Umbilical cord (tissue), 1 donor: ENCODE measurements at regions not wholly inside any gene's neighbourhood (a gene's known extent, or its start where the extent isn't known, plus 50 kb on each side); places are given as distances from the start of the nearest gene placed in this dataset.

Experiments used
- DNase-seq: peaks from one replicate; pipeline ENCODE4 v3.0.0-alpha.2; 2015; ENCODE audit warnings: low spot score

DNA sequence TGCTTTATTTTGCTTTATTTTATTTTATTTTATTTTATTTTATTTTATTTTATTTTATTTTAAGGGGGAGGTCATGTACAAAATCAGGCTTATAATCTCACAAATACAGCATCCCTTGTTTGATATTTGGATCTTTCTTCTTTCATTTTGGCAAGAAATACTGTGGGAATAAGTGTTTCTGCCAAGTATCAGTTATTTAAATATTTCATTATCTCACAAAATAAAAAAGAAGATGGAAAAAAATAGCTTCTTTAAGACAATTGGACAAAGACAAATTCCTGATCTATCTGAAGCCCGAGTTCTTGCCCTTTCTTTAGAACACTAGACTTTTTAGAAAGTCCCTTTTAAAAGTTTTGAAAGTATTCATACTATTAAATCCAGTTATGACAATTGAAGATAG, 560.5 kb upstream of the ZEB2 start:
- peak; percentile 15 for DNase-seq

DNA sequence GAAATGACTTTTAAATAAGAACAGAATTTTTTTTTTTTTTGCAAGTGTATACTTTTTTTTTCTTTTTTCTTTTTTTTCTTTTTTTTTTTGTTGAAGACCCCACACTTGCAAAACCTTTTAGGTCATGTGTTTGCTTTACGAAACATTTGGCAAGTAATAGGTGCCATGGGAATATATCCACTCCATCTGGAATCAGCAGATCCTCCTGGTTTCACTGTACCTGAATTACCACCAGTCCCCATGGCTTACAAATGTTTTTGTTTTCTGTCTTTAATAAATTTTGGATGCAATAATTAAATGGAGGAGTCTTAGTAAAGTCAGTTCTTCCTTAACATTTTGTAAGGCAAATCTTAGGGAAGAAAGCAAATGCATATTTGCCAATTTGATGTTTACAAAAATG, 559.7 kb upstream of the ZEB2 start:
- no peak for DNase-seq

DNA sequence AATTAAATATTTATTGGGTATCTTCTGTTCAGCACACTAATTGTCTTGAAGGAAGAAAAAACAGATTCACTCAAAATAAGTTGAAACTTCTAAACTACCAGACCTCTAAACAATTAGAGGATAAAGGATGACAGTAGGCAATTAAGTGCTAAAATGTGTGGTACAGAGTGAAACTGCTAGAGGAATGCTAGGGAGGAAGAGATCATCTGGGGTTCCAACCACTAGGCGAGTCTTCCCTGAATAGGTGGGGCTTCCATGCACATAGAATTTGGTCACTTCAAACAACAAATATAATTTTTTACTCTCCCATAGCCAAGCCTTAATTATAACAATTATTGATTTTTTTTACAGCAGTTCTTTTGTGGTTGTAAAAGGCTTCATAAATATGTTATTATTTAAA, 559.0 kb upstream of the ZEB2 start:
- no peak for DNase-seq

DNA sequence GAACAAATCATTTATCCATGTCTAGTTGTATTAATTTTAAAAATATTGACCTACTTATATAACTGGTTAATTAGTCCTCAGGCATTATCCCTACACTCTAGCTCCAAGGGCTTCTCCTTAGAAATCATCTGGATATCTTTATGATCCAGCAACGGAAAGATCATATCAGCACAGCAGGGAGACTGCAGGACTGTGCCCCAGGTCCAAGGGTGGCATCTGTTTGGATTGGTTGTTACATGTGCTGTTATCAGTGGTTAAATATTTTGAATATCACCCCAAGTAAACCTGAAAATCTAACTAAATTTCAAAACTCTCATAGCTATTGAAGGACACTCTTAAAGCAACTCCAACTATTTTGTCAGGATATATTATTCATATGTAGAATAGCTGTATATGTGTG, 556.2 kb upstream of the ZEB2 start:
- DNase-seq, result no peak

DNA sequence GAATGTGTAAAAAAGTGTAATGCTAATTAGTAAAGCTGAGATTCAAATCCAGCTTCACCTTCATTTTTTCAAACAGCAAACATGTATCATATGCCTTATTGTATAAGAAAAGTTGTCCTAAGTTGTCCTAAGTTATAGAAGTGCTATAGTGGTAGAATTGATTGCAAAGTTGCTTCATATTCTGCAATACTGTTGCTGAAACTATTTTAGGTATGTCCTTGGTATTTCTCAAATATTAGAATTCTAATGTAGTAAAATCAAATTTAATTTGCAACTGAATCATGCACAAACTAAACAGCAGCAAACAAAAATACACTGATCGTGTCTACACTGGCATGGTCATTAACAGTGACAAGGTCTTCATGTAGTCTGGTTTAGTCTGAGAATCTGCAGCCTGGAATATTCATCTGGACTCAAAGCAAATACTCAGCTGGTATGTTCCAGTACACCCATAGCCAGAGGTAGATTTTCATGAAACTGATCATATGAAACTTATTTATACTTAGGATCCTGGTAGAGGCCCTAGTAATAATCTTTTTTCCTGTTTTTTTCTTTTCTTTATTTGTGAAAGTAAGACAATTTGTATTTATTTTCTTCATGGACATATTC, 555.6 kb upstream of the ZEB2 start:
- DNase-seq, result no peak

DNA sequence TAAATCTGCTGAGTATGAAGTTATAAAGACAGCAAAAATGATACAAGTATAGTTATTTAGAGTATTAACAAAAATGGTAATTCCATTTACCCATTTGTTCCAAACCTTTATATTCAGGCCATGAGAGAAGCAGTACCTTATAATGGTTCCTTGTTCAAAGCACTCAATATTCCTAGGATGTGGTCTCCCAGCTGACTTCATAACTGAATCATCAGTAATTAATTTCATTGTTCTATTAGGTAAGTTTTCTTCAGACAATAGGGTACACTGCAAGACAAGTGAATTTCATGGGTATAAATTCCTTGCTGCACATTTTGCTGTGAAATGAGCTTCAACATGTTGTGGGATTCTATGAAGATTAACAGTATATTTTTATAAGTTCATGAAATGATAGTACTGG, 550.8 kb upstream of the ZEB2 start:
- DNase-seq, result no peak

DNA sequence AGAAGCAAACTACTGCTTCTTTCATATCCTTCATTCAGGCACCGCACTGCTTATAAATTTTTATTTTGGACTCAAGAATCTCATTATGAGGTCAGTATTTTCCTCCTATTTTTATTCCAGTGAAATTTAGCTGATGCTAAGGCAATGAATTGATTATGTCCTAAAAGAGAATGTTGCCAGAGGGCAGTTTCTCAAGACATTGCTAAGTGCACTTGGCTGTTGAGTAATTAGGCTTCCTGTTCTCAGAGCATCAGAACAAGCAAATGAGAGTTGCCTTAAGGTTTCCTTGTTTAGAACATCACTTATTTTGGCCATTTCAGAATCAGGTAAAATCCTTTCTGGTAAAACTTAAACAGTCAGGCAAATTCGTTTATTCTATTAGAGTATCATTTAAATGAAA, 548.6 kb upstream of the ZEB2 start:
- no peak for DNase-seq

DNA sequence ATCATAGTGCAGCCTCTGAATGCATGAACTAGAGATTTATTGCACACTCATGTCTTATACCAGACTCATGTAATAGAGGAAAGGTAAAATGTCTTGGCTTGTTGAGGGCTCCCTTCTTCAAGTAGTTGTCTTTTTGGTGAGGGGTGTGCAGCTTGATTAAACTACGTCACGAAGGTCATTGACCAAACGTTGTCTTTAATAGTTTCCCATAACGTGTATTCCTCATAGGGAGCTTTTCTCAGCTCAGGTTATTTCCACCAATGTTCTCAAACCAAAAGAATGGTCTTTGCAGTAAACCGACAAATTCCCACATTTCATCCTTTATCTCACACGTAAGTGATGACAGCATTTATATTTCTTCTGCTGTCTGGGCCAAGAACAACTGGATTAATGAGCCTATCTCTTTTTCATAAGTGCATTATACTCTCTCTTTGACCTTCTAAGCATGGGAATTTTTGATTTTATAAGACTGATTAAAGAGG, 547.7 kb upstream of the ZEB2 start:
- DNase-seq, result peak; percentile 46

DNA sequence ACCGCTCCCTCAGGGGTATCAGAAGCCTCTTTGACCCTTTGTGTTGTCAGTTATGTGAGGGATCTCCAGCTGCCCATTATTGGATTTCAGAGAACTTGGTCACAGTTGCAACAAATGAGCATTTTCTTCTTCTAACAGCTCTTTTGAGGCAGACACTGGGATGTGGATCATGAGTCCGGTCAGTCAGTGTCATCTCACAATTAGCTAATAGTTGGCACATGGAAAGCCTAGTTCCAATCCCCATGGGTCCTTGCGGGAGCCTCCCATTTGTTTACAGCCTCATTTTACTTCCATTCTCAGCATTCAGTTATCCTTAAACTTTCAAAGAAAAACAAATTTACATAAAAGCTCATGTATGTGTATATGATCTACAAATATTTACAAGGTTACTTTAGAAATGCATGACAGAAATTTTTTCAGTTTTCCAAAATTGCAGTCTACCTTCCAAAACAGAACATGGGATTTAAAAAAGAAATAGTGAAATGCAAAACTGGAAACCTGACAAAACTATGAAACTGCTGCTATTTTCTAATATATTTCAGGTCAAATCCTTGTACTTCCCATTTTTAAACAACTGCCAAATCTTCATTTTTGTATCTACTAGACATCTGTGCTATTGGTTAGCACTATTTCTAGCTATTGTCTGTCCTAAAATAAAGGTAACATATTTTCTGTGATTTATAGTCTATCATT, 547.1 kb upstream of the ZEB2 start:
- peak; percentile 21 for DNase-seq

DNA sequence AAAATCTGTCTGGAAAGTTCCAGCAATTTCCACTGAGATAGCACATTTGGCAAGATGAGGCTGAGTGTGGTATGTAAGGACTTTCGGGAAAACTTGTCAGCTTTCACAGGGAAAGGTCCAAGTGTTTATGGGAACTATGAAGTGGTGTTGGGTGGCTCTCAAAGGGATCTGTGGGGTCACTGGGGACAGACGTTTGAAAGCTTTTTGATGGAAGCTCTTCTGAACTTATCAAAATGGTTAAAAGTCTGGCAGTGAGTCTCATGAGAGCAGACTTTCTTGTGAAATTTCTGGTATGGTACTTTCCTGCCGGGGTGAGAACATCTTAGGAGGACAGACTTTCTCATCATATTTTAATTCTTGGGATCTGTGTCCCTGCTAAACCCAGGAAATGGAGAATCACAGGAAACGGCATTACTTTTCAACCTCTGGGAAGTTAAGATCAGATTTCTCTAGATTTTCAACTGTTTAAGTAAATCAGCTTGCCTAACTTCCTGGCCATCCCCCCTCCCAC, 546.3 kb upstream of the ZEB2 start:
- DNase-seq, result peak; percentile 61

DNA sequence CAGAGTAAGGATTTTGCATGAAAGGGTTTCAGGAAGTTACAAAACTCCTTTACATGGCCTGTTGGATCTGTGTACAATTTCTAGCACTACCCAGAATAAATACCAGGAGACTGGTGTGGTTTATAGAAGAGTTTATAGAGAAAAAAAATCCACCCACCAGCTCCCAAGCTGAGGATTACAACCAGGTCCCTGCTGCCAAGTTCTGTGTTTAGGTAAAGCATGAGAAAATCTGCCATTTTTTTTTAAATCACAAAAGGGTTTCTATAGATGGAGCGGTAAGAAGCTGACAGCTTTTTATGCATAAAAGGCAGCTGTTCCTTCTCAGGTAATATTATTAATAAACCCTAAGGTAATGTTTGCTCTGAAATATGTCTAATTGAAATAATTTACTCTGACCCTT, 545.4 kb upstream of the ZEB2 start:
- DNase-seq, result peak; percentile 62

DNA sequence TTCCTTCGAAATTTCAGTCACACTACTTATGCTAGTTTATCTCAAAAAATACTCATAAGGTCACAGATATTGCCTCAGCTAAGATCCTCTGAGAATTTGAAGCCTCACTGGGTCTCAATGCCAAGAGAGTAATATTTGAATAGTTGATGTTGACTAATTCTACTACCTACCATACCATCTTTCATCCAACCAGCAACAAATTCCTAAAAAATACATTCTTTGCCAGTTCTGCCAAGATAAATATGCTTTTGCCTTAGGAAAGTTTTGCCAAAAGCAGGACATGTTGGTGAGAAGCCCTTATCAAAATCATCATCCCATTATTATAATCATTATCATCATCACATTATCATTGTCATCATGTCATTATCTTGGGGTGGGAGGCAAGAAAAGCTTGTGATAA, 544.6 kb upstream of the ZEB2 start:
- no peak for DNase-seq

DNA sequence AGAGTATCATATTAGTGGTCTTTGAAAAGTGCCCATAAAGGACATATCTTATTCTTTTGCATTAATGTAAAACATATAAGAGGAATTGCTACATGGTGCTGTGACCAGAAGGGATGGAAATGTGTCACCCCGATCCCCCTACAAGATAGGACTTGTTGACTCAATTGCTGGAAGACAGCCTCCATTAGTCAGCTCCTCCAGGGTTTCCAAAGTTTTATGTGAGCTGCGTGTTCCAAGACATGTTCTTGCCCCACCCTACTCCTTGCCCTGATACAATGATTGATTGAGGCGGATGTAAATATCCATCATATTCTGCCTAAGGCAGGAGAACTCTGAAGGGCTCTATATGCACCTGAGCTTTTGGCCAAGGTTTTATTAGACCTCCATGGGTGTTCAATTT, 541.0 kb upstream of the ZEB2 start:
- no peak for DNase-seq

DNA sequence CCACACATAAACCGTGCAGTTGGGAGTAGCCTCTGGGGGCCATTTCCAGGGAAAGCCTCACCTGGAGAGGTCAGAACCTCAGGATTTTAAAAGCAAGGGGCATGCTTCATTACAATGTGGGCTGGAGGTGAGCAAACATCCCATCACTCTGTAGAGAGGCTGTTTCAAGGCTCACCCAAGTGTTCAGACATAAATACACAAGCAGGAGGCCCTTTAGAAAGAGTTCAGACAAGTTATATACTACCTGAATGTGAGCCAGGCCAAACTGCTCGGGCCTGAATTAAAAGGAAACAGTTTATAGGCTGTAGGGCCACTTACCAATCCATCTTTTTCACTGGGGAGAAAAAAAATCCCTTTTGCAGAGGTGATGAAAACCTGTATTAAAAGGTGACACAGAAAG, 540.0 kb upstream of the ZEB2 start:
- DNase-seq, result no peak

DNA sequence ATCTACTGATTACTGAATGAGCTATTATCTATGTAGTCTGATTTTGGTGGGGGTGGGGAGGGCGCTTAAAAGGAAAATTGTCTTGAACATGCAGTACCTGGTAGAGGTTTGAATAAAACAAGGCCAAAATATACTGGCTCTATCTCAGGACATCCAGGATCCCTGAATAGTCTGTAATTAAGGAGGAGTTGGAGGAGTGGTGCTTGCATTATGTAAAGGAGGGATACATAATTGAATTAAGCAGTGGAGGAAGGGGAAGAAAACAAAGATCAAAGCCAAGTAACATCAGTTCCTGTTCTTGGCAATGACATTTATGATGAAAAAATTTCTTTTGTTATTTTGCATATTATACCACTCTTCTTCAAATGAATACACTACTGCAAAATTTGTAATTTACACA, 539.4 kb upstream of the ZEB2 start:
- no peak for DNase-seq

DNA sequence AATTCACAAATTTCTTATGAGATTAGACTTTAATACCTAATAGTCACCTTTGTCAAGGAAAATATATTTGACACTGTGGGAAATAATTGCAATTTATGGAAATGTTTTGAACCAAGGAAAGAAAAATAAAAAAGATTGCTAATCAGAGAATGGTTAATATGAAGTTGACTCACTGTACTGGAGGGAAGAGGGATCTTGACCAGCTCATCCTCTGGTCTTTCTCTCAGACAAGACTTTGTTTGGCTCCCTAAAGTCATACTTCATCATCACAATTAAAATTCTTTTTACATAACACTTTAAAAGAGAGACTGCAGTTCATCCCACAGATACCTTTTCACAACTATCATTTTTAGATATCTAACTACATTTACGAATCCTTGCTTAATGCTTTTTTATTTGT, 538.5 kb upstream of the ZEB2 start:
- no peak for DNase-seq

DNA sequence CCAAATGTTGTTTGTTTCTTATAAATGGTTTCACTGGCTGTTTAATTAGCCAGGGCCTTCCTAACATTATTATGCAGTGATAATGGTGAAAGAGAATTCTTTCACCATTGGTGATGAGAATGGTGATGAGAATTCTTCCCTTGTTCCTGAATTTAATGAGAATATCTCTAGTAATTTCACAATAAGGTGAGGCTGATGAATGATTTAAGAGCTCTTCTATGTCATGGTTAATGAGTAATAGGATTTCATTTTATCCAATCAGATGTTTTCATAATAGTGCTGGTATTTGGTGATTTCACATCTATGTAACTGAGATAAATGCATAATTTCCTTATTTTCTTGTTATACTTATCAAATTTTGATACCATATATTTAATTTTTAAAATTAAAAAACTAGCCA, 535.7 kb upstream of the ZEB2 start:
- DNase-seq, result no peak

DNA sequence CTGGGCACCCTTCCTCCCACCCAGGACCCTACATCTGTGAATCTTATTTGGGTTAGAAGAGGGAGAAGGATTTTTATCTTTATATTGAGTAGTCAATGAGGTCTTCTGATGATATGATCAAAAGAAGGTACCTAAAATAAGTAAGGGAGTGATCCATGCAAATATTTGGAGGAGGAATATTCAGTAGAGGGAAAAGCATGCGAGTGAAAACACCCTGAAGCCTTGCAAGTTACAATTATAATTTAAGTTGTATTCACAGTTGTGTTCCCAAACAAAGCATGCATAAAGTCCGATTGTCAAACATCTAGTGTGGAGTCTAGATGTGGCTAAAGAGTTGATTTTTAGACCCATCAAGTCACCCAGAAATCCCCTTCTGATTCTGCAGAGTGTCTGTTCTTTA, 530.2 kb upstream of the ZEB2 start:
- DNase-seq, result no peak

DNA sequence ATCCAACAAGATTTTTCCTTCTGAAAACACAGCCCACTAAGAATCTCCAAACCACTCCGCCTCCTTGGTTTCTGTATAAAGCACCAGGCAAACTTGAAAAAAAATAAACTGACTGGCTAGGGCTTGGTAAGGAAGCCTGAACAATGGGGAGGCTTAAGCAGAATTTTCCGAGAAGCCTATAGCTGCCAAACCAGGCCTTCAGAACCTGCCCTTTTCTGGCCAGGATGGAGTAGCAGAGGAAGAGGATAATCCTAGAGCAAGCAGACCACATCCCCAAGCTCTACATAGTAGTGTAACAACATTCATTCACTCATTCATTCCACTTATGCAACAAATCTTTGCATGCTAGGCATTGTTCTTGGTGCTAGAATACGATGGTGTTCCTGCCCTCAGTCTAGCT, 529.6 kb upstream of the ZEB2 start:
- no peak for DNase-seq

DNA sequence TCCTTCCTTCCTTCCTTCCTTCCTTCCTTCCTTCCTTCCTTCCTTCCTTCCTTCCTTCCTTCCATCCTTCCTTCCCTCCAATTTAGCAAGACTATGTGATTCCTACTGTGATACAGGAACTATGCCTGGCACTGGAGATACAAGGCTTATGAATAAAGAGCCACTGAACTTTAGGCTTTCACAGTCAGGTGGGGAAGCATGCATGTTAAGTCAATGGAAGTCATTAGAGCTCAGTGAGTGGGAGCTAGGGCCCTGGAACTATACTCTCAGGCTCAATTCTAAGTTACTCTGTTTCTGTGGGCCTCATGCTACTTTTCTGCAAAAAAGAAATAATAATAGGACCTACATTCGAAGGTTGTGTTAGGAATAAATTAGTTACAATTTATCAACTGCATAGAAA, 527.6 kb upstream of the ZEB2 start:
- no peak for DNase-seq

DNA sequence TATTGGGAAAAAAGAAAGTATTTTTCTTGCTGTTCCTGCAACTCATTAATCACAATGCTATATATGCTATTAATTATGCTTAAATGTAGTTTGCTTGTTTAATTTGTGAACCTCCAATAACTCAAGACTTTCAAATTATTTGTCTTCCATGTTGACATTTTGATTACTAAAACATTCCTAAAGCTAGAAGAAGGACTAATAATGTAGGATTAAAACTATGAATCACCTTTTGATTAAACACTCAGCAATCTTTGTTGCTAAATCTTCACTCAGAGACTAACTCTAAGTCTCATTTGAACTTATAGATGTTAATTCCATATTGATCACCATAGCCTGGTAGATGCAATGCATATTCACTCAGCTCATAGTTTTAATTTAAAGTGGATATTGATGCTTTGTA, 524.6 kb upstream of the ZEB2 start:
- DNase-seq, result no peak

DNA sequence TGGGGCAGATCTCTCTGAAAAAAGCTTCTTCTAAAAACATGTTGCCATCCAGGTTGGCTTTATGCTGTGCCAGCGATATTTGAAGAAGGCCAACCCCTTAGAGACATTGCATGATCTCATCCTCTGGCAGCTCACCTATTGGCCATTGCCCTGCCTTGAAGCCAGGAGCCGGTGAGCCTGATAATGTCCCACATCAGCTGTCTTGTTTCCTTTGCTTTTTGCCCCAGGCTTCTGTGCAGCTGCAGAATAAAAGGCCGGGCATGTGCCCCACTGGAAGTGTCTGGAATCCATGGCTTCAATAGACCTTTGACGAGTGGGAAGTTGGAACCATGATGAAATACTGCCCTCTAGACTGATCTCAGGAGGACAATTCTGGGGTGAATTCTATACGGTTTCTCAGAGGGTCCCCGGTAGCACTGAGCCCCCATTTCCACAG, 523.5 kb upstream of the ZEB2 start:
- no peak for DNase-seq

DNA sequence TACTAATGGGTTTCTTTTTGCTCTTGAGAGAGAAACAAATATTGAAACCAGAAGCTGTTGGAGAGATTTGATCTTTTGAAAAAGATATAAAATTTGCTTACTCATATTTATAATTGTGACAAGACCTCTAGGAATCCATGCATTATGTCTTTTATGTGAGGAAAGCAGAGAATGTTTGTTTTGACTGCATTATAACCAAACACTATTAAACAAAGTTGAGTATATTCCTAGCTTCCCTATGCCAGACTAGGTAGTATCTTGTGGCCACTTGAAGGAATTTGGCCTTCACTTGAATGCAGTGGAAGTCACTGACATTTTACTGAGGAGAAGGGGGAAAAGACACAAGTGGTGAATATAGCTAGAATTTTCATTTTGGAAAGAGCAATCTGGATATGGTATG, 521.8 kb upstream of the ZEB2 start:
- no peak for DNase-seq

DNA sequence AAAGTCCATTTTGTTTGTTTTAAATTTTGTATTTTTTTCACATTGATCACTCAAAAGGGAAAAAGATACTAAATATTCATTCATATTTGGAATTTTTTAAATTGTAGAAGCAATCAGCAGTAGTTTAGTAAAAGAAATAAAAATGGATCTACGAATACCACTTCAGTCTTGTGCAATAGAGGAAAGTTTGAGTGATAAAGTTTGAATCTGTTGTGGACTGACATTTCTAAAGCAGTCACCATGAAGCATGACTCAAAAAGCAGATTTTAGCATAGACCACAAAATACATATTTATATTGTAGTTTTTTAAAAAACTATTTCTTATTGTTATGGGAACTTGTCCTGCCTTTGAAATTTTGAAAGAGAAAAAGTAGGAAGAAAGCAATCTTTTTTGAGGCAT, 520.5 kb upstream of the ZEB2 start:
- DNase-seq, result no peak
